ACC112 (cell line): ENCODE measurements at regions not wholly inside any gene's neighbourhood (a gene's known extent, or its start where the extent isn't known, plus 50 kb on each side); places are given as distances from the start of the nearest gene placed in this dataset.

Experiments used
- H2AFZ ChIP-seq: fragments of 200-600 bp; sonication (generic); one replicate; pipeline ENCODE4 v1.6.0; 2017; ENCODE audit warnings: antibody characterized with exemption, low read length; ENCODE audit not compliant: unreplicated experiment
- H3K27ac ChIP-seq: fragments of 200-600 bp; sonication (generic); 2 replicates; pipeline ENCODE4 v1.5.1; 2014; ENCODE audit warnings: low read depth, mild to moderate bottlenecking, antibody characterized with exemption, low read length, moderate library complexity
- H3K27me3 ChIP-seq: fragments of 200-600 bp; sonication (generic); 2 replicates; pipeline ENCODE4 v1.6.1; 2014; ENCODE audit warnings: mild to moderate bottlenecking, antibody characterized with exemption, low read length, moderate library complexity, mixed read lengths; ENCODE audit not compliant: insufficient read depth
- H3K36me3 ChIP-seq: fragments of 200-600 bp; sonication (generic); 2 replicates; pipeline ENCODE4 v1.6.1; 2016; ENCODE audit warnings: mild to moderate bottlenecking, antibody characterized with exemption, low read length, moderate library complexity, mixed read lengths; ENCODE audit not compliant: insufficient read depth
- H3K4me1 ChIP-seq: fragments of 200-600 bp; sonication (generic); one replicate; pipeline ENCODE4 v1.6.1; 2016; ENCODE audit warnings: low read length, mixed read lengths; ENCODE audit not compliant: insufficient read depth, unreplicated experiment, control insufficient read depth
- H3K4me3 ChIP-seq: fragments of 200-600 bp; sonication (generic); 2 replicates; pipeline ENCODE4 v1.5.1; 2014; ENCODE audit warnings: mild to moderate bottlenecking, low read depth, low read length
- H3K79me2 ChIP-seq: fragments of 200-600 bp; sonication (generic); one replicate; pipeline ENCODE4 v1.6.0; 2016; ENCODE audit warnings: low read length; ENCODE audit not compliant: control insufficient read depth, unreplicated experiment, insufficient read depth

DNA sequence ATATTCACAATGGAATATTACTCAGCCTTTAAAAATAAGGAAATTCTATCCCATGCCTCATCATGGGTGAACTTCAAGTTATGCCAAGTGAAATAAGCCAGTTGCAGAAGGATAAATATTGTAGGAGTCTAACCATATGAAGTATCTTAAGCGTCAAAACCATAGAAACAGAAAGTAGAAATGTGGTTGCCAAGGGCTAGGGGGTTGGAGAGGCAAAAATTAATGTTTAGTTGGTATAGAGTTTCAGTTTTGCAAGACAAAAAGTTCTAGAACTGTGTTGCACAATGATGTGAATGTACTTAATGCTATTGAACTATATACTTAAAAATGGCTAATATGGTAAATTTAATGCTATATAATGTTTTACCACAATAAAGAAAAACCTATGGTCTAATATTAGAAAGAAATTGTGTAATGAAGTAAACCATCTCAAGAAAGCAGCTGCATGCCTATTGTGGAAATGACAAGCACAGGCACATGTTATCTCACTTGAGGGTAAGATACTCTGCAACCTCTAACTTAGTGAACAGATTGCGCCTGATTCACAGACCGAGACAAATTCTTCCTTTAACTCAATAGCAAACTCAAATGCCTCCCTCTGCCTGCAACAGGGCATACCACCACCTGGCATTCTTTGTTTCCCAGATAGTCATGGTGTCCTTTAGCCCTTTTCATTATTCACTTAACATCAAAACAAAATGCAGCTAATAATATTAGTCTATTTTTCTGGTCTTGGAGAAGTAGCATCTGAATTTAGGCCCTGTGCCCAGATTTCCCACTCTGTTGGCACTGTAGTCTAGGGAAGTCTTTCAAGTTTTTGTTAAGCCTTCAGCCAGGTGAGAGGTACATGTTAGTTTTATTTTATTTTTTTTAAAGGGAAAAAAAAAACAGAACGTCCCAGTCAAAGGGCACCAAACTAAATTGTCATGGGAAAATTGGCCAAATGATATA, 80.2 kb upstream of the ACP3 start:
- Histone ChIP-seq H2AFZ (no peak overlapping the region), H3K27ac (no peak overlapping the region), H3K27me3 (peaks cover 30% of the 10 kb centered on the region)

DNA sequence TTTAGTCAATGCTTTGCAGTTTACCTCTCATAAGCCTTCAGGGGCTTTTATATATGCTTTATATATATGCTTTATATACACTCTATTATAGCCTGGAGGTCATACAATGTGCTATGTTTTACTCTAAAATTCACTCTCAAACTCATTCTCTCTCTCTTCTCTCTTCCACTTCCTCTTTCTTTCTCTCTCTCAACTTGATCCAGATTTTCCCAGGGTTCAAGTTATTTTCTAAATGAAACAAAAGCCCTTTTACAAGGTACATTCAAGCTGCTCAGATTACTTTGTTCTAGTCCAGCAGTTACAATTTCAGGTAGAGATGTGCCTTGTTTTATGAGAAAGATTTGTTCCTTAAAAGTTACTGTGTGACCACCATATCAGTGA, 79.6 kb upstream of the ACP3 start:
- no peaks in the 10 kb centered on the region for H3K4me1 ChIP-seq
- no peaks in the 10 kb centered on the region for H3K79me2 ChIP-seq
- no peaks in the 10 kb centered on the region for H3K36me3 ChIP-seq
- H2AFZ ChIP-seq: no peak overlapping the region
- H3K27ac ChIP-seq: no peak overlapping the region
- H3K4me3 ChIP-seq: no peak overlapping the region
- H3K27me3 ChIP-seq: peaks cover 35% of the 10 kb centered on the region

More for the DNA sequence above, 80.2 kb upstream of the ACP3 start:
- peaks cover 2% of the 10 kb centered on the region for H3K4me1 ChIP-seq
- H3K79me2 ChIP-seq: no peaks in the 10 kb centered on the region
- no peaks in the 10 kb centered on the region for H3K36me3 ChIP-seq
- H3K4me3 ChIP-seq: no peak overlapping the region

DNA sequence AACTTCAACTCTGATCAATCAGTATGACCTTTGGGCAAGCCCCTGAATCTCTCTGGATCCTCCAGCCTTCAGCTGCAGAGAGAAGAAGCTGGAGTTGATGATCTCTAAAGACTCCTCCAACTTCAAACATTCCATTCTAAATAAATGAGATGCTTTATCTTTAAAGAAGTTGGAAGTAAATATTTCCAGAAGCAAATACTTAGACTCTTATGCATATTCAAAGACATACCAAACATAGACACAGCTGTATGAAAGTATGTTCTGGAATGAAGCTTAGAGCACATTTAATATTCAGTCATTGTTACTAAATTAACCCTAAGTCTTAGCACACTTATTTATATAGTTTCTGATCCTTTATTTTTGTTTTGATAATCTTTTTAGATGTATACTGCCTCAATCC, 77.6 kb upstream of the ACP3 start:
- Histone ChIP-seq H3K27ac (no peak overlapping the region), H3K36me3 (no peaks in the 10 kb centered on the region), H3K4me3 (no peak overlapping the region), H2AFZ (no peak overlapping the region), H3K4me1 (no peaks in the 10 kb centered on the region), H3K79me2 (no peaks in the 10 kb centered on the region), H3K27me3 (peaks cover 45% of the 10 kb centered on the region)

DNA sequence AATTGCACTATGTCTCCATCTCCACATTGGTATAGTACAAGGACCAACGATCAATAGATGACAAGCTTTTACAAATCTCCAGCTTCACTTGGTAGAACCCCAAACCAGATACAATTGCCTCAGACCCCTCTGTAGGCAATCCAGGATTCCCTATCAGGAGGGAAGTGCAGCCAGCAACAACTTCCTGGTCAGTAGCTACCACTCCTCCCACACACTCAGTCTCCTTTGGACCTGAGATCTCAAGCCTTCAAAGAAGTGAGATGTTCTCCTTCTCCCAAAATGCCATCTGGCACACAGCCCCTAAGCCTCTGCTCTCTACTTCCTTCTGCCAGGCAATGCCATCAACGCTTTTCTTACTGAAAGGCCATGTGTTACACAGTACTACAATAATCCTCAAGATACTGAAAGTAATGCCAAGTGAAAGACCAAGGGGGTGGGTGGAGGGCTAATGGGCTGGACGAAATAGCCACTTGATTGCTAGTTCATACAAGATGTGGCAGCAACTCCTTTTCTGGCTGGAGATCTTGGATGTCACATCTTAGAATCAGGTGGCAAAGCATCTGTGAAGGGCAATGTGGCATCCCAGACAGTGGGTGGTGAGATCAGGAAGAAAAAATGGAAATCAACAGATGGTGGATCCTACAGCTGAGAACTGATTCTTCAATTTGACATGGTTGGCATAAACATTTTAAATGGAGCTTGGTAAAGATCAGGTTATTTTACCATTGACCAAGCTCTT, 75.3 kb upstream of the ACP3 start:
- Histone ChIP-seq H3K4me1 (no peaks in the 10 kb centered on the region), H3K79me2 (no peaks in the 10 kb centered on the region), H2AFZ (no peak overlapping the region), H3K27ac (no peak overlapping the region), H3K4me3 (no peak overlapping the region), H3K27me3 (peaks cover 63% of the 10 kb centered on the region), H3K36me3 (no peaks in the 10 kb centered on the region)

DNA sequence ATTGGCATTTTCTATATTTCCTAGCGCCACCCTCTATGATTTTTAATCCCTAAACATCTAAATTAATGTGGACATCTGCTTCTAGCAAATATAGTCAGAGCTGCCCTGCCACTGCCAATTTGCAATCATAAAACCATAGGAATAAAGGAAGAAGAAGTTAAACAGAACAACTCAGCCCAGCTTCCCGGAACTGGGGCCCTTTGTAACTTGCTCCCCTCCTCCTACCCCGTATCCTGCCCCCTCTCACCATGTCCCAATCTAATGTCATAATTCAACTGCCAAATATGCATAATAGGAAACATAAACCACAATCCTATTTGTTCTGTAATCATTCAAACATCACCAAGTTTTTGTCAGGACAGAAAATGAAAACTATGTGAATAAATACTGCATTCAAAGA, 74.4 kb upstream of the ACP3 start:
- Histone ChIP-seq H3K4me3 (no peak overlapping the region), H3K4me1 (no peaks in the 10 kb centered on the region), H3K36me3 (no peaks in the 10 kb centered on the region), H3K27ac (no peak overlapping the region), H2AFZ (peak overlapping the region; percentile 61), H3K79me2 (no peaks in the 10 kb centered on the region), H3K27me3 (peaks cover 66% of the 10 kb centered on the region)

DNA sequence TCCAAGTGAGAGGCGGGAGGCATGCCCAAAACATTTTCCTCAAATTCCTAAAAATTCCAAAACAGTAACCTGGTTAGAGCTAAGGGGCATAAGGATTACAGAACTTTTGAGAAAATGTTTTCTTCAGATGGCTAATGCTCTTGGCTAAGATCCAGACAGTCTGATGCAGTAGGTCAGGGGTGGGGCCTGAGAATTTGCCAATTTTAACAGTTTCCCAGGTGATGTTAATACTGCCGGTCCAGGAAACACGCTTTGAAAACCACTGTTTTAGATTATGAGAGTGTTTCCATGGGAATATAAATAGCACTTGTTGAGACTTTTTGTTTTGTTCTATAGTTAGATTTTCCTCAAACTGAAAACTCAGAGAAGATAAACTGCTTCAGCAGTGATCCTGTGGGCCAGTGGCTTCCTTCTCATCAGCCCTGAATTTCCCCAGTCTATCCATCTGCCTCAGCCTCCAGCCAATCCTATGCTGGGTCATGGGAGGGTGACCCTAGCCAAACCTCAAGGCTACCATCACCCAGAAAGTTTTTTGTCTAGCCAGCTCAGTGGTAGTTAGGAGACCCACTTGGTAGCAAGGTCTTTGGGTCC, 71.6 kb upstream of the ACP3 start:
- Histone ChIP-seq H3K36me3 (no peaks in the 10 kb centered on the region), H3K27ac (no peak overlapping the region), H2AFZ (no peak overlapping the region), H3K4me1 (no peaks in the 10 kb centered on the region), H3K79me2 (no peaks in the 10 kb centered on the region), H3K4me3 (no peak overlapping the region), H3K27me3 (peaks cover 48% of the 10 kb centered on the region)

DNA sequence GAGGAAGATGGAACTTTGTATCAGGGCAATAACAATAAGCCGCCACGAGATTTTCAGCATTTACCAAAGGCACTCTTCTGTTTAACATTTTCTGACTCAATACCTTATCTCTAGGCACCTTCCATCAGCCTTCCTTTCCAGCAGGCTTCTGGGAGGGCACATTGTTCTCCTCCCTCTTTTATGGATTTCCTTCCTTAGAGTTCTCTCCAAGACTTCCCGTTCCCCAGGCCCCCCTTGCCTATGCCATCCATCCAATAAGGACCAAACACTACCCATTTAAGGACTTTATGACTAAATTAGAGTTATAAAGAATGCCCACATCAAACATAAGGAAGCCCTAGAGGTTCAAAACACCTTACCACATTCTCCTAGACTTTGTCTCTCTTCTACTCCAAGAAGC, 71.0 kb upstream of the ACP3 start:
- Histone ChIP-seq H3K27ac (no peak overlapping the region), H3K36me3 (no peaks in the 10 kb centered on the region), H2AFZ (no peak overlapping the region), H3K79me2 (no peaks in the 10 kb centered on the region), H3K27me3 (peaks cover 43% of the 10 kb centered on the region), H3K4me3 (no peak overlapping the region), H3K4me1 (no peaks in the 10 kb centered on the region)

DNA sequence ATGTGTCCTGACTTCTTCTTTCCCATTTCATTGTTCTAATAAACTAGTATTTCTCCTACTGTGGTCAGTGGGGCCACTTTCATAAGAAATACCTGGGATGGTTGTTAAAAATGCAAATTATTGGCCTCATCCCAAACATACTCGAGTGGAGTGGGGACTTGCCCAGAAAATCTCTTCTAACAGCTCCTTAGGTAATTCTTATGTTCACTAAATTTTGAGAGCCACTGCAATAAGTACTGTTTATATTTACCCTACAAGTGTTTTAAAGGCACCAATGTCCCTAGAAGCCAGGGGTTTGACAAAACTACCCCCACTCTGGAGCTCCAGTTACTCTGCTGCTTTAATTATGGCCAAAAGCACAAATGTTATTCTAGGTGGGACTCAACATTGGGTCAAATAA, 70.0 kb upstream of the ACP3 start:
- Histone ChIP-seq H3K4me3 (no peak overlapping the region), H3K79me2 (no peaks in the 10 kb centered on the region), H3K36me3 (no peaks in the 10 kb centered on the region), H3K4me1 (no peaks in the 10 kb centered on the region), H2AFZ (no peak overlapping the region), H3K27me3 (peaks cover 35% of the 10 kb centered on the region), H3K27ac (no peak overlapping the region)

DNA sequence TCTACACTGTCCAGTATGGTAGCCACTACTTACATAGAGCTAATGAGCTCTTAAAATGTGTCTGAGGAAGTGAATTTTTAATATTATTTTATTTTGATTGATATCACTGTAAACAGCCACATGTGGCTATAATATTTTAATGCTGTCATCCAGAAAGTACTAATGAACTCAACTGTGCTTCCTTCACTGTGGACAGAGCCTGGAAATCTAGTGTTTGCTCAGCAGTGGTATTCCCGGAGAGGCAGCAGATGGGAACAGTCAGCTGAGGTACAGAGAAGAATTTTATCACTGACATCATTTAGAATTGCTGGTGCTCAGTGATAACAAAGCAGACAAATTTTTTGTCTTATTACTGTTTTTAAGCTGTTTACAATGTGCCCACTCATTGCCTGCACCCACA, 68.7 kb upstream of the ACP3 start:
- Histone ChIP-seq H3K36me3 (no peaks in the 10 kb centered on the region), H3K4me3 (no peak overlapping the region), H3K4me1 (no peaks in the 10 kb centered on the region), H3K27ac (no peak overlapping the region), H3K79me2 (no peaks in the 10 kb centered on the region), H2AFZ (no peak overlapping the region), H3K27me3 (peaks cover 25% of the 10 kb centered on the region)

DNA sequence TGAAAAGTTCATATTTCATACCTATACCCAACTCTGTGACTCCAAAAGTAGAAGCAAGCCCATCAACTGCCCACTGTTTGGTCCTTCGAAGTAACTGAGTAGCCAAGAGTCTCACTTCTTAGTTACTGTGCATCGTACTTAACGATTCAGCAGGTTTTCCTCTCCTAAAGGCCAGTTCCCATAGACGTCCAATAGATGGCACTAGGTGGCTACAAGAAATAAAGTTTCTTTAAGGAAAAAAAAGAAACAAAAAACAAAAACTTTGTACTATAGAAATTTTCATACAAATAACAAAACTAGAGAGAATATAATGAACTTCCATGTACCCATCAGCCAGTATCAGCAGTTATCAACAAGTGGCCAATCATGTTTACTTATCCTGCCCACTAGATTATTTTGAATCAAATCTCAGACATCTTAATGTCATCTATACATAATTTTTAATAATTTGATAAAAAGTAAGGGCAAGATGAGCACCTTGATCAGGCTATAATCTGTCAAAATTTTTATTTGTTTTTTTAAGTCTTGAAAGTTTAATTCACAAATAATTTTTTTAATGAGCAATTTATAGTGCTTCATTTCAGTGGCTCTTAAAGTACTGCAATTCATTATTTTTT, 63.8 kb upstream of the ACP3 start:
- H3K27ac ChIP-seq: no peak overlapping the region
- H3K4me1 ChIP-seq: peaks cover 20% of the 10 kb centered on the region
- H3K27me3 ChIP-seq: no peaks in the 10 kb centered on the region
- H2AFZ ChIP-seq: no peak overlapping the region
- H3K36me3 ChIP-seq: no peaks in the 10 kb centered on the region
- no peak overlapping the region for H3K4me3 ChIP-seq
- no peaks in the 10 kb centered on the region for H3K79me2 ChIP-seq
